Trophoblast cell (in vitro differentiated cells and primary cell): ENCODE measurements at regions not wholly inside any gene's neighbourhood (a gene's known extent, or its start where the extent isn't known, plus 50 kb on each side); places are given as distances from the start of the nearest gene placed in this dataset.

ENCODE experiments used
- DNase-seq, 2 donors: peaks; one replicate each; pipeline ENCODE4 v3.0.0-alpha.2; 2016
- H2AFZ ChIP-seq: 2 replicates; pipeline ENCODE4 v1.6.1; 2013; ENCODE audit warnings: low read length, moderate library complexity, mild to moderate bottlenecking; ENCODE audit not compliant: insufficient read depth, poor library complexity
- H2AK5ac ChIP-seq: 2 replicates; pipeline ENCODE4 v1.6.1; 2013; ENCODE audit warnings: mild to moderate bottlenecking, low read length
- H2BK120ac ChIP-seq: 2 replicates; pipeline ENCODE4 v1.6.1; 2013; ENCODE audit warnings: low read length, mild to moderate bottlenecking, moderate library complexity; ENCODE audit not compliant: insufficient read depth, poor library complexity
- H2BK12ac ChIP-seq: 2 replicates; pipeline ENCODE4 v1.6.1; 2013; ENCODE audit warnings: mild to moderate bottlenecking, low read length, moderate library complexity
- H2BK5ac ChIP-seq: 2 replicates; pipeline ENCODE4 v1.6.1; 2013; ENCODE audit warnings: low read length, low read depth, moderate library complexity, mild to moderate bottlenecking; ENCODE audit not compliant: poor library complexity
- H3K14ac ChIP-seq: 2 replicates; pipeline ENCODE4 v1.6.1; 2013; ENCODE audit warnings: mild to moderate bottlenecking, low read length
- H3K18ac ChIP-seq: 2 replicates; pipeline ENCODE4 v1.6.1; 2013; ENCODE audit warnings: mild to moderate bottlenecking, low read length
- H3K23ac ChIP-seq: 2 replicates; pipeline ENCODE4 v1.6.1; 2013; ENCODE audit warnings: low read length
- H3K27ac ChIP-seq: 2 replicates; pipeline ENCODE4 v1.5.1; 2013; ENCODE audit warnings: low read depth, mild to moderate bottlenecking, inconsistent platforms, low read length, moderate library complexity
- H3K27me3 ChIP-seq: 2 replicates; pipeline ENCODE4 v1.6.1; 2013; ENCODE audit warnings: inconsistent platforms, mild to moderate bottlenecking, low read length, moderate library complexity; ENCODE audit not compliant: insufficient read depth
- H3K36me3 ChIP-seq, 2 experiments: 1 replicate in 1 of 2; 2 replicates in 1 of 2; pipeline ENCODE4 v1.6.1; 2013; ENCODE audit warnings: low read length in 2 of 2, mild to moderate bottlenecking in 2 of 2, moderate library complexity in 1 of 2; ENCODE audit not compliant: insufficient read depth in 2 of 2, control insufficient read depth in 1 of 2
- H3K4ac ChIP-seq: 2 replicates; pipeline ENCODE4 v1.6.1; 2013; ENCODE audit warnings: low read depth, mild to moderate bottlenecking, low read length, moderate library complexity
- H3K4me1 ChIP-seq, 2 experiments: 1 replicate in 1 of 2; 2 replicates in 1 of 2; pipeline ENCODE4 v1.6.1; 2013; ENCODE audit warnings: low read length in 2 of 2, mild to moderate bottlenecking in 2 of 2, moderate library complexity in 1 of 2; ENCODE audit not compliant: insufficient read depth in 2 of 2, control insufficient read depth in 1 of 2
- H3K4me2 ChIP-seq: 2 replicates; pipeline ENCODE4 v1.6.1; 2013; ENCODE audit warnings: inconsistent platforms, mild to moderate bottlenecking, low read length, moderate library complexity
- H3K4me3 ChIP-seq: 2 replicates; pipeline ENCODE4 v1.5.1; 2013; ENCODE audit warnings: mild to moderate bottlenecking, low read depth, low read length, inconsistent platforms
- H3K79me1 ChIP-seq: one replicate; pipeline ENCODE4 v1.6.1; 2013; ENCODE audit warnings: low read length
- H3K79me2 ChIP-seq: 2 replicates; pipeline ENCODE4 v1.6.1; 2013; ENCODE audit warnings: low read length, mild to moderate bottlenecking; ENCODE audit not compliant: control insufficient read depth, insufficient read depth, poor library complexity
- H3K9ac ChIP-seq: 2 replicates; pipeline ENCODE4 v1.6.1; 2013; ENCODE audit warnings: mild to moderate bottlenecking, low read length
- H3K9me3 ChIP-seq: 2 replicates; pipeline ENCODE4 v1.6.1; 2013; ENCODE audit warnings: low read depth, mild to moderate bottlenecking, control low read depth, inconsistent platforms, low read length; ENCODE audit not compliant: insufficient read depth
- H4K12ac ChIP-seq: 2 replicates; pipeline ENCODE4 v1.6.1; 2013; ENCODE audit warnings: low read depth, mild to moderate bottlenecking, low read length, moderate library complexity
- H4K8ac ChIP-seq: 2 replicates; pipeline ENCODE4 v1.6.1; 2013; ENCODE audit warnings: low read depth, mild to moderate bottlenecking, low read length, moderate library complexity
- H4K91ac ChIP-seq: one replicate; pipeline ENCODE4 v1.6.1; 2013; ENCODE audit warnings: low read depth, mild to moderate bottlenecking, low read length, moderate library complexity
- WGBS: extraction: QIAGEN DNeasy Blood & Tissue Kit; methylation state at CpG from one replicate; pipeline ENCODE4 v1.1.7; 2013; ENCODE audit warnings: missing lambda C conversion rate; ENCODE audit not compliant: insufficient read length, insufficient coverage; ENCODE audit errors: extremely low coverage; 5-methylcytosine and 5-hydroxymethylcytosine counted together

DNA sequence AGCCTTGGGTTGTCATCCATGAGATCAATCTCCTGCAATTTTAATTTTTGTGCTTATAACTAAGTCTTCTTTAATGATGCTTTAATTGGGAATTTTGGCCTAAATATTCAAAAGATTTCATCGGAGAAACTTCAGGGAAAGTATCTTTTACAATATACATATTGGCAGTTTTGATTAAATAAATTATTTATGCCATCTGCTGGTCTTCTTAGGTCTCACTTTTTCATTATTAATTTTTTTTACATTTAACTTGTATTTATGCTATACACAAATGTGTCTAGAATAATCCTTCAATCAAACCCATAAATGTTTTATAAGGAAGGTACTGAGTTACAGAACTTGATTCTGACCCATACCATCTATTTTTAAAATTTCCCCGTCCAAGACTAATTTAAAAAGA is 95.1 kb upstream of the XPO1 start:
- Histone ChIP-seq H4K12ac (no peak overlapping the region), H3K79me1 (no peaks in the 10 kb centered on the region), H3K4me2 (no peak overlapping the region), H3K36me3 (no peaks in the 10 kb centered on the region), H2BK120ac (no peak overlapping the region), H2BK12ac (no peak overlapping the region), H3K14ac (no peak overlapping the region), H2AK5ac (no peak overlapping the region), H4K8ac (no peak overlapping the region), H3K4me3 (no peak overlapping the region), H3K23ac (no peak overlapping the region), H3K27me3 (no peaks in the 10 kb centered on the region), H3K4me1 (peaks cover 0 to 9% of the 10 kb centered on the region in 2 experiments), H3K9me3 (no peaks in the 10 kb centered on the region), H2BK5ac (no peak overlapping the region), H3K9ac (no peak overlapping the region), H4K91ac (no peak overlapping the region), H3K18ac (no peak overlapping the region), H3K79me2 (no peaks in the 10 kb centered on the region), H2AFZ (no peak overlapping the region), H3K27ac (no peak overlapping the region), H3K4ac (no peak overlapping the region)
- WGBS = no CpG with 5 or more reads among the region's 2 CpGs
- DNase-seq = no peak

DNA sequence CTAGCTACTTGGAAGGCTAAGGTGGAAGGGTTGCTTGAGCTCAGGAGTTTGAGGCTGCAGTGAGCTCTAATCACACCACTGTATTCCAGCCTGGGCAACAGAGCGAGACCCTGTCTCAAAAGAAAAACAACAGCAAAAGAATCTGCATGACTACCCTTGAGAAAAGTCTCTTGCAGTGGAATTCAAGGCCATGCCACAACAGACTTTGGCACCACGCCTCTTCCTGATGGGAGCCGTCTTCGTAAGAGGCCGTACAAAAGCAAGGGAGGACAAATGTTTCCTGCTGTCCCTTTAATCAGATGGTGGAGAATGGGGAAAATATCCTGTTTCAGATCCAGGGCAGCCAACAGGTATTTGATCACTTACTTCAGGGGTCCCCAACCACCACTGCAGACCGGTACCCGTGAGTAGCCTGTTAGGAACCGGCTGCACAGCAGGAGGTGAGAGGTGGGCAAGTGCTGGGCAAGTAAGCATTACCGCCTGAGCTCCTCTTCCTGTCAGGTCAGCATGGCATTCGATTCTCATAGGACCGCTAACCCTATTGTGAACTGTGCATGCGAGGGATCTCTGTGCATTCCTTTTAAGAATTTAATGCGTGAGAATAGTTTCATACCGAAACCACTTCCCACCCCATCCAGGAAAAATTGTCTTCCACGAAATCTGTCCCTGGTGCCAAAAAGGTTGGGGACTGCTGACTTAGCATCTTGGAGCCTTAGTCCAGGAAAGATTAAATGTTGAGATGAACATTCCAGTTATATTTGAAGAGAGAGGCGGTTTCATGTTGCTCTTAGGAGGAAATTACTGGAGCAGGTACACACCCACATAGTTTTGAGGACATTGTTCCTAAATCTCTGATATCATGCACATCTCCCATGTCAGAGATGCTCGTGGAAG is 94.4 kb upstream of the XPO1 start:
- Histone ChIP-seq H4K91ac (no peak overlapping the region), H2AK5ac (no peak overlapping the region), H2BK120ac (no peak overlapping the region), H3K27ac (no peak overlapping the region), H3K9me3 (no peaks in the 10 kb centered on the region), H3K4me2 (no peak overlapping the region), H2AFZ (no peak overlapping the region), H4K8ac (no peak overlapping the region), H3K27me3 (no peaks in the 10 kb centered on the region), H3K14ac (no peak overlapping the region), H3K18ac (no peak overlapping the region), H4K12ac (no peak overlapping the region), H3K4me1 (peaks cover 0 to 6% of the 10 kb centered on the region in 2 experiments), H3K9ac (no peak overlapping the region), H3K4ac (no peak overlapping the region), H3K79me1 (no peaks in the 10 kb centered on the region), H3K4me3 (no peak overlapping the region), H3K79me2 (no peaks in the 10 kb centered on the region), H3K36me3 (no peaks in the 10 kb centered on the region), H3K23ac (no peak overlapping the region), H2BK12ac (no peak overlapping the region), H2BK5ac (no peak overlapping the region)
- no peak for DNase-seq
- no CpG with 5 or more reads among the region's 17 CpGs for WGBS

GRCh38 chr2:61631321-61631720 is 93.2 kb upstream of the XPO1 start:
- Histone ChIP-seq H2BK120ac (no peak overlapping the region), H3K23ac (no peak overlapping the region), H3K9me3 (no peaks in the 10 kb centered on the region), H3K79me1 (no peaks in the 10 kb centered on the region), H2AK5ac (no peak overlapping the region), H3K4ac (no peak overlapping the region), H4K8ac (no peak overlapping the region), H3K36me3 (no peaks in the 10 kb centered on the region), H3K4me3 (no peak overlapping the region), H3K14ac (no peak overlapping the region), H4K91ac (no peak overlapping the region), H3K18ac (no peak overlapping the region), H3K4me2 (no peak overlapping the region), H2BK5ac (no peak overlapping the region), H3K4me1 (peaks cover 0 to 6% of the 10 kb centered on the region in 2 experiments), H2AFZ (no peak overlapping the region), H3K9ac (no peak overlapping the region), H3K79me2 (no peaks in the 10 kb centered on the region), H4K12ac (no peak overlapping the region), H2BK12ac (no peak overlapping the region), H3K27ac (no peak overlapping the region), H3K27me3 (no peaks in the 10 kb centered on the region)
- DNase-seq = no peak
- no CpG with 5 or more reads among the region's 2 CpGs for WGBS

DNA sequence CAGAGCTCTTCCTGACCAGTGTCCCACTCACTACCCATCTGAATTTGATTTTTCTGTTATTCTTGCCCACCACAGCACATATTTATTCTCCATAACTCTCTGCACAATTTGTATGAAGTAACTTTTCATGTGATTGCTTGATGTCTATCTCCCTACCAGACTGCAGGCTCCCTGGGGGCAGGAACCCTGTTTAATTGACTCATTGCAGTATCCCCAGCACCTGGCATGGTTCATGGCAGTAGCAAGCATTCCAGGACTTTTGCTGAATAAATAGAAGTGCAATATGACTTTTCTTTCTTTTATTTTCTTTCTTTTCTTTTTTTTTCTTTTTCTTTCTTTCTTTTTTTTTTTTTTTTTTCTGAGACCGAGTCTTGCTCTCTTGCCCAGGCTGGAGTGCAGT is 88.7 kb upstream of the XPO1 start:
- no peak overlapping the region for H3K4ac ChIP-seq

More for the DNA sequence above, 88.7 kb upstream of the XPO1 start:
- Histone ChIP-seq H2AFZ (no peak overlapping the region), H2BK120ac (no peak overlapping the region), H3K4me1 (peaks cover 0 to 4% of the 10 kb centered on the region in 2 experiments), H2AK5ac (no peak overlapping the region), H3K79me1 (no peaks in the 10 kb centered on the region), H3K23ac (no peak overlapping the region), H3K27ac (no peak overlapping the region), H2BK12ac (no peak overlapping the region), H4K91ac (no peak overlapping the region), H3K9ac (no peak overlapping the region), H2BK5ac (no peak overlapping the region), H4K8ac (no peak overlapping the region), H3K4me2 (no peak overlapping the region), H3K9me3 (no peaks in the 10 kb centered on the region), H3K27me3 (no peaks in the 10 kb centered on the region), H3K18ac (no peak overlapping the region), H3K4me3 (no peak overlapping the region), H3K14ac (no peak overlapping the region), H3K79me2 (no peaks in the 10 kb centered on the region), H4K12ac (no peak overlapping the region), H3K36me3 (no peaks in the 10 kb centered on the region)
- no CpG with 5 or more reads among the region's 1 CpG for WGBS
- no peak for DNase-seq
